ENCODE measurements at regions not wholly inside any gene's neighbourhood (a gene's known extent, or its start where the extent isn't known, plus 50 kb on each side); places are given as distances from the start of the nearest gene placed in this dataset.

DNA sequence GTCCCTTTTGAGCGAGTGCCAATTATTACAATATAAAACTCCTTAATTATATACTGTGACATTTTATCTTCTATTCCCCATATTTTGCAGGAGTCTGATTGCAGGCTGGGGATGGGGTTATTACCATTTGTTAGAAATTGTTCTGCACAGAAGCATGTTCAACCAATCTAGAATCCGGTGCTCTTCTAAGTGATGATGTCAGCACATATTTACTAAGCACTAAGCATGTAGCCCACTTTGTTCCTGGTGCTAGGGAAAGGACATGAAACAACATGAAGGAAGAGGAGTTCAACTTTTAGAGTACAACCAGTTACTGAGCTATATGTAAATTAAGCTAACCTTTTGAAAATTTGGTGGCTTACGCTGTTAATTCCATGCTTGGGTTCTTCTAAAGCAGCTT is 52.8 kb upstream of the IL1RAPL2 start:
- Histone ChIP-seq H3K9me3 (ENCODE audit: low read length) (no peaks in the 10 kb centered on the region), H3K79me2 (replicated peaks; ENCODE audit: insufficient read depth, low read length) (no peaks in the 10 kb centered on the region), H3K27ac (ENCODE audit: low read length) (no peak overlapping the region), H3K36me3 (ENCODE audit: insufficient read depth, low read length) (no peaks in the 10 kb centered on the region), H3K9me2 (ENCODE audit: insufficient read depth, low read length) (no peaks in the 10 kb centered on the region), H4K20me1 (ENCODE audit: insufficient read depth) (no peaks in the 10 kb centered on the region), H3K27me3 (ENCODE audit: insufficient read depth, low read depth, low read length) (no peaks in the 10 kb centered on the region), H2AFZ (ENCODE audit: low read depth, low read length) (no peak overlapping the region), H3K4me2 (ENCODE audit: low read length) (no peak overlapping the region), H3F3A (ENCODE audit: insufficient read depth, low read length, poor library complexity, severe bottlenecking) (no peaks in the 10 kb centered on the region), H3K4me3 (ENCODE audit: low read length) (no peak overlapping the region), H3K9ac (ENCODE audit: low read length) (no peak overlapping the region)
- TF ChIP-seq, protein P1, sequence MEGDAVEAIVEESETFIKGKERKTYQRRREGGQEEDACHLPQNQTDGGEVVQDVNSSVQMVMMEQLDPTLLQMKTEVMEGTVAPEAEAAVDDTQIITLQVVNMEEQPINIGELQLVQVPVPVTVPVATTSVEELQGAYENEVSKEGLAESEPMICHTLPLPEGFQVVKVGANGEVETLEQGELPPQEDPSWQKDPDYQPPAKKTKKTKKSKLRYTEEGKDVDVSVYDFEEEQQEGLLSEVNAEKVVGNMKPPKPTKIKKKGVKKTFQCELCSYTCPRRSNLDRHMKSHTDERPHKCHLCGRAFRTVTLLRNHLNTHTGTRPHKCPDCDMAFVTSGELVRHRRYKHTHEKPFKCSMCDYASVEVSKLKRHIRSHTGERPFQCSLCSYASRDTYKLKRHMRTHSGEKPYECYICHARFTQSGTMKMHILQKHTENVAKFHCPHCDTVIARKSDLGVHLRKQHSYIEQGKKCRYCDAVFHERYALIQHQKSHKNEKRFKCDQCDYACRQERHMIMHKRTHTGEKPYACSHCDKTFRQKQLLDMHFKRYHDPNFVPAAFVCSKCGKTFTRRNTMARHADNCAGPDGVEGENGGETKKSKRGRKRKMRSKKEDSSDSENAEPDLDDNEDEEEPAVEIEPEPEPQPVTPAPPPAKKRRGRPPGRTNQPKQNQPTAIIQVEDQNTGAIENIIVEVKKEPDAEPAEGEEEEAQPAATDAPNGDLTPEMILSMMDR (IDR thresholded peaks at IDR 0.05; ENCODE audit: poor library complexity, severe bottlenecking), result no peak

DNA sequence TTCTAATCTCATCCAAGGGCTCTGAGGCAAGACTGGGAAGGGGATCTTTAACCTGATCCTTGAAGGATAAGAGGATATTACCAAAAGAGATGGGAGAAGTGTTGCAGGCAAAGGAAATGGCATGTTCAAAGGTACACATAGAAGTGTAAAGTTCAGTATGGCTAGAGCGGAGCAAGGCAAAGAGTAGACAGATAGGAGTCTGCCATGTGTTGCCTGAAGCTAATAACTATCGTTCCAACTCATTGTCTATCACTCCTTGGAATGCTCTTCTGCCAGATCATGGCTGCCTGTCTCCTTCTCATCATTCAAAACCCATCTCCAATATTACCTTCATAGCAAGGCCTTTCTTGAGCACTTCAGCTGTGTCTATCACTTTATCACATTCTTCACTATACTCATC is 55.2 kb upstream of the IL1RAPL2 start:
- Histone ChIP-seq H3K9me3 (ENCODE audit: low read length) (no peaks in the 10 kb centered on the region), H3K9me2 (ENCODE audit: insufficient read depth, low read length) (no peaks in the 10 kb centered on the region)

More for the DNA sequence above, 55.2 kb upstream of the IL1RAPL2 start:
- Histone ChIP-seq H3K36me3 (ENCODE audit: insufficient read depth, low read length) (no peaks in the 10 kb centered on the region), H3K27me3 (ENCODE audit: insufficient read depth, low read depth, low read length) (no peaks in the 10 kb centered on the region), H3F3A (ENCODE audit: insufficient read depth, low read length, poor library complexity, severe bottlenecking) (no peaks in the 10 kb centered on the region), H3K9ac (ENCODE audit: low read length) (no peak overlapping the region), H2AFZ (ENCODE audit: low read depth, low read length) (no peak overlapping the region), H4K20me1 (ENCODE audit: insufficient read depth) (no peaks in the 10 kb centered on the region), H3K4me2 (ENCODE audit: low read length) (no peak overlapping the region), H3K4me3 (ENCODE audit: low read length) (no peak overlapping the region), H3K27ac (ENCODE audit: low read length) (no peak overlapping the region), H3K79me2 (replicated peaks; ENCODE audit: insufficient read depth, low read length) (no peaks in the 10 kb centered on the region)
- TF ChIP-seq, protein P2, sequence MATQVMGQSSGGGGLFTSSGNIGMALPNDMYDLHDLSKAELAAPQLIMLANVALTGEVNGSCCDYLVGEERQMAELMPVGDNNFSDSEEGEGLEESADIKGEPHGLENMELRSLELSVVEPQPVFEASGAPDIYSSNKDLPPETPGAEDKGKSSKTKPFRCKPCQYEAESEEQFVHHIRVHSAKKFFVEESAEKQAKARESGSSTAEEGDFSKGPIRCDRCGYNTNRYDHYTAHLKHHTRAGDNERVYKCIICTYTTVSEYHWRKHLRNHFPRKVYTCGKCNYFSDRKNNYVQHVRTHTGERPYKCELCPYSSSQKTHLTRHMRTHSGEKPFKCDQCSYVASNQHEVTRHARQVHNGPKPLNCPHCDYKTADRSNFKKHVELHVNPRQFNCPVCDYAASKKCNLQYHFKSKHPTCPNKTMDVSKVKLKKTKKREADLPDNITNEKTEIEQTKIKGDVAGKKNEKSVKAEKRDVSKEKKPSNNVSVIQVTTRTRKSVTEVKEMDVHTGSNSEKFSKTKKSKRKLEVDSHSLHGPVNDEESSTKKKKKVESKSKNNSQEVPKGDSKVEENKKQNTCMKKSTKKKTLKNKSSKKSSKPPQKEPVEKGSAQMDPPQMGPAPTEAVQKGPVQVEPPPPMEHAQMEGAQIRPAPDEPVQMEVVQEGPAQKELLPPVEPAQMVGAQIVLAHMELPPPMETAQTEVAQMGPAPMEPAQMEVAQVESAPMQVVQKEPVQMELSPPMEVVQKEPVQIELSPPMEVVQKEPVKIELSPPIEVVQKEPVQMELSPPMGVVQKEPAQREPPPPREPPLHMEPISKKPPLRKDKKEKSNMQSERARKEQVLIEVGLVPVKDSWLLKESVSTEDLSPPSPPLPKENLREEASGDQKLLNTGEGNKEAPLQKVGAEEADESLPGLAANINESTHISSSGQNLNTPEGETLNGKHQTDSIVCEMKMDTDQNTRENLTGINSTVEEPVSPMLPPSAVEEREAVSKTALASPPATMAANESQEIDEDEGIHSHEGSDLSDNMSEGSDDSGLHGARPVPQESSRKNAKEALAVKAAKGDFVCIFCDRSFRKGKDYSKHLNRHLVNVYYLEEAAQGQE (IDR thresholded peaks at IDR 0.05; ENCODE audit: borderline replicate concordance), result no peak
- no peak for TF ChIP-seq MXI1 (conservative IDR thresholded peaks at IDR 0.05; ENCODE audit: poor library complexity, severe bottlenecking)
- no peak for TF ChIP-seq TAF1 (IDR thresholded peaks at IDR 0.05; ENCODE audit: low read depth)
- TF ChIP-seq RAD21 (conservative IDR thresholded peaks at IDR 0.05), result no peak
- no peak for TF ChIP-seq SMC3 (conservative IDR thresholded peaks at IDR 0.05; ENCODE audit: poor library complexity)
- TF ChIP-seq, protein P1 (IDR thresholded peaks at IDR 0.05; ENCODE audit: poor library complexity, severe bottlenecking), result no peak
- TF ChIP-seq POLR2AphosphoS5 (IDR thresholded peaks at IDR 0.05), result no peak
- TF ChIP-seq EP300 (conservative IDR thresholded peaks at IDR 0.05; ENCODE audit: poor library complexity, severe bottlenecking), result no peak
- TF ChIP-seq EZH2 (IDR thresholded peaks at IDR 0.05; ENCODE audit: borderline replicate concordance, insufficient read depth, low read length, poor library complexity, severe bottlenecking), result no peak
